Left ventricle myocardium inferior (tissue), 1 donor: ENCODE measurements at regions not wholly inside any gene's neighbourhood (a gene's known extent, or its start where the extent isn't known, plus 50 kb on each side); places are given as distances from the start of the nearest gene placed in this dataset.

Source experiments
- DNase-seq: peaks from one replicate; pipeline ENCODE4 v3.0.0-alpha.2; 2020
- H3K27ac ChIP-seq: fragments of 200-600 bp; replicated peaks from 2 replicates; pipeline ENCODE4 v1.8.0; 2021
- H3K27me3 ChIP-seq: fragments of 200-600 bp; 2 replicates; pipeline ENCODE4 v1.8.0; 2021; ENCODE audit warnings: low read depth
- H3K36me3 ChIP-seq: fragments of 200-600 bp; 2 replicates; pipeline ENCODE4 v1.8.0; 2021
- H3K4me1 ChIP-seq: fragments of 200-600 bp; 2 replicates; pipeline ENCODE4 v1.8.0; 2021
- H3K4me3 ChIP-seq: fragments of 200-600 bp; 2 replicates; pipeline ENCODE4 v1.8.0; 2021; ENCODE audit warnings: mild to moderate bottlenecking, moderate library complexity
- H3K9me3 ChIP-seq: fragments of 200-600 bp; replicated peaks from 2 replicates; pipeline ENCODE4 v1.8.0; 2021
- CTCF ChIP-seq: fragments of 200-600 bp; IDR thresholded peaks from 2 replicates; pipeline ENCODE4 v1.8.0; 2021; ENCODE audit warnings: antibody characterized with exemption, mild to moderate bottlenecking, borderline replicate concordance
- intact Hi-C: fragments of 100-400 bp; cut with micrococcal nuclease; formaldehyde crosslinking; loops from one replicate; pipeline ENCODE4 v1.11.0; 2022
- donor health status: DM: no; HTN: yes; CAD: no; lungs with severe emphysema.

DNA sequence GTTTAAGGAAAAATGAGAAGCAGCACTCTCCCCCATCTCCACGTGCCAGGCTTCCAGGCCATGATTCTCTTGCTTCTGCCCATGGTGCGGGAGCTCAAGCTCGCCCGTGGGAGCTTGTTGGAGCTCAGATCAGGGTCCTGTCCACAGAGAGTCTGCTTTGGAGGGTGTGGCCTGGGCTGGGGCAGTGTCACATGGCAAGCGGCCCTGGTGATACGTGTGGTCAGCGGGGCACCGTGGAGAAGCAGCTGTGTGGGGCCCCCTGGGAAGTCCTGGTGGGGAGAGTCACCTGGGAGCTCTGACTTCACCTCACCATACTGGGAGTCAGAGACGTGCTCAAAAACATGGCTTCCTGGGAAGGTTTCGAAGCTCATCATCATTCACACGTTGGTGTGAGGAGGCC is 275.3 kb downstream of the GADD45G start:
- Histone ChIP-seq H3K4me3 (no peak overlapping the region), H3K36me3 (no peaks in the 10 kb centered on the region), H3K4me1 (peaks cover 68% of the 10 kb centered on the region), H3K9me3 (no peaks in the 10 kb centered on the region), H3K27ac (peak overlapping the region; percentile 95), H3K27me3 (no peaks in the 10 kb centered on the region)
- no peak for DNase-seq
- no peak for TF ChIP-seq CTCF
- intact Hi-C loops, result no loop called here

DNA sequence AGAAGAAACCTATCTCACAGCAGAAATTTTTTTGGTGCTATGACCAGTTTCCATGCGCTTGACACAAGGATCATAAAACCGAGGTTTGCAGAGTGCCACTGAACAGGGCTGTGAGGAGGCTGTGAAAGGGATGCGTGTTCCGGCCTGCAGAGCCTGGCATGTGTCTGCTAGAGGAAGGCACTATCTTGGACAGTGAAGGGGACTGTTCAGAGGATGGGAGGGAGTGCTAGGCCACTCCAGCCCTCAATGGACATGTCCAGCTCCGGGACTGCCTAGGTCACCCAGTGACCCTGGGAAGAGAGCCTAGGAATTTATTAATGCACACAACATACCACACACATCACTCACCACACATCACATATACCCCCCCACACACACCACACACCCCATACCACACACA is 275.9 kb downstream of the GADD45G start:
- peaks cover 68% of the 10 kb centered on the region for H3K4me1 ChIP-seq
- intact Hi-C loops, result no loop called here

DNA sequence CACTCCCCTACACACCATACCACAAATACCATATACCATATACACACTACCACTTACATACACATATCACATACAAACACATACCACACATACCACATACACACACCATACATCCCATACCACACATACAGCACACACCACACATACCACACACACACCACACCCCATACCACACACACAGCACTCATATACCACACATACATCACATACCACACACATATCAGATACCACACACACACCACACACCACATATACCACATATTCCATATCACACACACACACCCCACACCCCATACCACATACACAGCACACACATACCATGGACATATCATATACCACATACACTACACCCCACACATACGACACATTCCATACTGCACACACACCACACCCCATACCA is 276.6 kb downstream of the GADD45G start:
- H3K4me1 ChIP-seq, result peaks cover 71% of the 10 kb centered on the region
- no peaks in the 10 kb centered on the region for H3K9me3 ChIP-seq
- no peak overlapping the region for H3K4me3 ChIP-seq
- peak overlapping the region; percentile 95 for H3K27ac ChIP-seq
- no peak for DNase-seq
- intact Hi-C loops, result no loop called here
- no peaks in the 10 kb centered on the region for H3K27me3 ChIP-seq
- no peak for TF ChIP-seq CTCF
- no peaks in the 10 kb centered on the region for H3K36me3 ChIP-seq

More for the DNA sequence above, 275.9 kb downstream of the GADD45G start:
- no peak overlapping the region for H3K4me3 ChIP-seq
- H3K36me3 ChIP-seq, result no peaks in the 10 kb centered on the region
- no peaks in the 10 kb centered on the region for H3K9me3 ChIP-seq
- H3K27ac ChIP-seq, result peak overlapping the region; percentile 95
- TF ChIP-seq CTCF, result no peak
- no peak for DNase-seq
- H3K27me3 ChIP-seq, result no peaks in the 10 kb centered on the region

GRCh38 chr9:89882930-89883361 is 278.1 kb downstream of the GADD45G start:
- Histone ChIP-seq H3K4me3 (no peak overlapping the region), H3K36me3 (no peaks in the 10 kb centered on the region), H3K9me3 (no peaks in the 10 kb centered on the region), H3K4me1 (peaks cover 71% of the 10 kb centered on the region), H3K27ac (peak overlapping the region; percentile 85), H3K27me3 (no peaks in the 10 kb centered on the region)
- no peak for TF ChIP-seq CTCF
- no peak for DNase-seq
- intact Hi-C loops, result no loop called here

DNA sequence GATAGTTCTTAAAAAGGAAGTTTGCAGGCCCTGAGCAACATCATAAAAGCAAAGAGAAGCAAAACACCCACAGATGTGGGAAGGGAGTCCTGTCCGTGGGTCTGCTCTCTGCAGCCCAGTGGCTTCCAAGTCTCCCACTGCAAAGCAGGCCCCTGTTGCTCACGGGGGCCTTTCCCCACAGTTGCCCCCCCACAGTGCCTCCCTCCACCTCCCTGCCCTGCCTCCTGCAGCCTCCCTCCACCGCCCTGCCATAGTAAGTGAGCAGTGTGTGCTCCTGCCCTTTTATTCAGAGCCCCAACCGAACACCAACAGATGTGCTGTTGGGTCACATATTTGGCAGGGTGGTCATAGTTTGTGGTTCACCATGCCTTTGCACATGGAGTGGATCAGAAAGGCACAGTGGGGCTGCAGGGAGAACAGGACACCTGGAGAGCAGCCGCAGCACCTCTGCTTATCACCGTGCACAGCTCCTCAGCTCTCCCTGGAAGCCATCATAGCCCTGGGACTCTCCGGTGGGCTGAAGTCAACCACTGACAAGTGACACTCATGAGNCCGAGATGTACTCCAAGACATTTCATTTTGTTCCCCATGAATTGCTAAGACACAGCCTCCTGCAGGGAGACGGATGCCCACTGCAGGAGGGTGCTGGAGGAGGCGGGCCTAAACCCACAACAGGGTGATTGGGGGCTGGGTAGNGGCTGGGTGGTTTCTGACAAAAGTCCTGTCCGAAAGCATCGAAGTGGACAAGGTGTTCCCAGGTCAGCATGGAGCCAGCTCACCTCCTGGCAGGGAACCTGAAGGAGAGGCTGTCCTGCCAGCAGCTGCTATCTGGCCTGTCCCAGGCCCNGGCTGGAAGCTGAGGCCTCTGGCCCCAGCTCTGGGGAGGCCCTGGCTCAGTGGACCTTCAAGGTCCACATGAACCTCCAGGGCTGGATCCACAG is 278.9 kb downstream of the GADD45G start:
- Histone ChIP-seq H3K9me3 (no peaks in the 10 kb centered on the region), H3K27me3 (no peaks in the 10 kb centered on the region), H3K4me3 (no peak overlapping the region), H3K36me3 (no peaks in the 10 kb centered on the region), H3K4me1 (peaks cover 63% of the 10 kb centered on the region), H3K27ac (peak overlapping the region; percentile 85)
- TF ChIP-seq CTCF, result no peak
- no peak for DNase-seq
- intact Hi-C loops, result no loop called here
